ENCODE measurements at regions not wholly inside any gene's neighbourhood (a gene's known extent, or its start where the extent isn't known, plus 50 kb on each side); places are given as distances from the start of the nearest gene placed in this dataset.

GRCh38 chr4:149102765-149103164 is 660.6 kb upstream of the NR3C2 start:
- TF ChIP-seq TSHZ2 (CRISPR knock-in tag; IDR thresholded peaks at IDR 0.05) (no peak), ZNF70 (CRISPR knock-in tag; IDR thresholded peaks at IDR 0.05) (no peak), GLIS3 (CRISPR knock-in tag; IDR thresholded peaks at IDR 0.05) (no peak), TOX (CRISPR knock-in tag; IDR thresholded peaks at IDR 0.05; ENCODE audit: borderline replicate concordance) (no peak), POU6F1 (CRISPR knock-in tag; IDR thresholded peaks at IDR 0.05; ENCODE audit: borderline replicate concordance, low read depth) (no peak), ARNTL (CRISPR knock-in tag; IDR thresholded peaks at IDR 0.05; ENCODE audit: borderline replicate concordance, low read depth) (no peak), OSR1 (CRISPR knock-in tag; IDR thresholded peaks at IDR 0.05) (no peak), CSDC2 (CRISPR knock-in tag; IDR thresholded peaks at IDR 0.05) (no peak), ZNF565 (CRISPR knock-in tag; conservative IDR thresholded peaks at IDR 0.05; ENCODE audit: low read depth) (no peak), BACH2 (CRISPR knock-in tag; IDR thresholded peaks at IDR 0.05; ENCODE audit: borderline replicate concordance) (no peak), RARB (CRISPR knock-in tag; IDR thresholded peaks at IDR 0.05) (no peak), ZFP3 (CRISPR knock-in tag; IDR thresholded peaks at IDR 0.05) (no peak), ZFP30 (CRISPR knock-in tag; IDR thresholded peaks at IDR 0.05) (no peak), CSRNP3 (CRISPR knock-in tag; IDR thresholded peaks at IDR 0.05) (no peak), SNAI2 (CRISPR knock-in tag; IDR thresholded peaks at IDR 0.05) (no peak), ZC3H10 (CRISPR knock-in tag; IDR thresholded peaks at IDR 0.05) (no peak), TCF4 (CRISPR knock-in tag; IDR thresholded peaks at IDR 0.05; ENCODE audit: borderline replicate concordance) (no peak), ISL1 (CRISPR knock-in tag; IDR thresholded peaks at IDR 0.05) (no peak)
- ATAC-seq, result no peak

- TF ChIP-seq SNAI2 (CRISPR knock-in tag; IDR thresholded peaks at IDR 0.05) (no peak), BACH2 (CRISPR knock-in tag; IDR thresholded peaks at IDR 0.05; ENCODE audit: borderline replicate concordance) (no peak), ZNF8 (CRISPR knock-in tag; IDR thresholded peaks at IDR 0.05) (no peak), CSRNP3 (CRISPR knock-in tag; IDR thresholded peaks at IDR 0.05) (no peak)
- ATAC-seq, result no peak
These were observed 659.4 kb upstream of the NR3C2 start for GRCh38 chr4:149101649-149102048.

- no peak for TF ChIP-seq CREB5 (CRISPR knock-in tag; IDR thresholded peaks at IDR 0.05; ENCODE audit: low read depth)
- no peak for TF ChIP-seq BACH2 (CRISPR knock-in tag; IDR thresholded peaks at IDR 0.05; ENCODE audit: borderline replicate concordance)
- no peak for TF ChIP-seq ZNF8 (CRISPR knock-in tag; IDR thresholded peaks at IDR 0.05)
- no peak for TF ChIP-seq PATZ1 (CRISPR knock-in tag; IDR thresholded peaks at IDR 0.05; ENCODE audit: borderline replicate concordance)
- no peak for TF ChIP-seq ISL1 (CRISPR knock-in tag; IDR thresholded peaks at IDR 0.05)
- no peak for TF ChIP-seq ZFP30 (CRISPR knock-in tag; IDR thresholded peaks at IDR 0.05)
- TF ChIP-seq ZNF565 (CRISPR knock-in tag; conservative IDR thresholded peaks at IDR 0.05; ENCODE audit: low read depth), result no peak
- ATAC-seq, result no peak
These were observed 653.6 kb upstream of the NR3C2 start for GRCh38 chr4:149095811-149096210.
